SK-N-SH (cell line): ENCODE measurements at regions not wholly inside any gene's neighbourhood (a gene's known extent, or its start where the extent isn't known, plus 50 kb on each side); places are given as distances from the start of the nearest gene placed in this dataset.

Experiments
- CTCF ChIP-seq: fragments of 200-600 bp; sonication (generic); IDR thresholded peaks from 2 replicates; pipeline ENCODE4 v1.6.1; 2017; ENCODE audit warnings: antibody characterized with exemption, mild to moderate bottlenecking, moderate library complexity
- EP300 ChIP-seq, 2 experiments: IDR thresholded peaks; 2 replicates each; pipeline versions ENCODE4 v1.4.0 to v1.6.1; 2012; ENCODE audit warnings: borderline replicate concordance in 1 of 2, low read depth in 1 of 2, low read length in 1 of 2
- EZH2phosphoT487 ChIP-seq: fragments of 200-600 bp; sonication (generic); IDR thresholded peaks from 2 replicates; pipeline ENCODE4 v1.6.1; 2017; ENCODE audit warnings: low read depth, mixed run types, mild to moderate bottlenecking, antibody characterized with exemption, moderate library complexity, borderline replicate concordance
- FOXJ3 ChIP-seq: sonication (generic); formaldehyde crosslinking; IDR thresholded peaks from 2 replicates; pipeline ENCODE4 v1.5.1; 2020; ENCODE audit warnings: mild to moderate bottlenecking, missing genetic modification reagents
- JUND ChIP-seq: IDR thresholded peaks from 2 replicates; pipeline ENCODE4 v1.4.0; 2012
- MXI1 ChIP-seq: IDR thresholded peaks from 2 replicates; pipeline ENCODE4 v1.6.1; 2012; ENCODE audit warnings: mild to moderate bottlenecking, low read depth, low read length, improper control_type of control experiment
- POLR2AphosphoS5 ChIP-seq: IDR thresholded peaks from 2 replicates; pipeline ENCODE4 v1.6.1; 2012; ENCODE audit warnings: low read depth, low read length
- REST ChIP-seq: IDR thresholded peaks from 2 replicates; pipeline ENCODE4 v1.6.1; 2012; ENCODE audit warnings: mild to moderate bottlenecking, low read depth, low read length, moderate library complexity
- RXRA ChIP-seq: IDR thresholded peaks from 2 replicates; pipeline ENCODE4 v1.4.0; 2012; ENCODE audit warnings: low read depth, mild to moderate bottlenecking, borderline replicate concordance
- TAF1 ChIP-seq: IDR thresholded peaks from 2 replicates; pipeline ENCODE4 v1.6.1; 2012; ENCODE audit warnings: low read depth, mild to moderate bottlenecking, low read length, moderate library complexity, borderline replicate concordance

GRCh38 chr16:47978491-47979163 is 177.2 kb downstream of the ABCC12 start:
- no peak for TF ChIP-seq CTCF
- TF ChIP-seq EP300 (IDR thresholded peaks at IDR 0.05; ENCODE audit: borderline replicate concordance in 1 of 2, low read depth in 1 of 2, low read length in 1 of 2), result no peak
- TF ChIP-seq JUND, result no peak
- TF ChIP-seq REST, result no peak
- TF ChIP-seq TAF1, result no peak
- no peak for TF ChIP-seq EZH2phosphoT487
- TF ChIP-seq FOXJ3, result no peak
- TF ChIP-seq POLR2AphosphoS5, result no peak
- TF ChIP-seq RXRA, result no peak
- no peak for TF ChIP-seq MXI1
